IMR-90 (cell line): ENCODE measurements at regions not wholly inside any gene's neighbourhood (a gene's known extent, or its start where the extent isn't known, plus 50 kb on each side); places are given as distances from the start of the nearest gene placed in this dataset.

ENCODE experiments used
- ATAC-seq: fragments of 200-7000 bp; cut with Tn5 transposase; 2 replicates; pipeline ENCODE4 v1.9.1; 2020; ENCODE audit warnings: low read depth, mild to moderate bottlenecking, moderate library complexity
- BruUV-seq: library from RNA; stranded (reverse); fragments of 400-500 nt; replicated peaks from 2 replicates; lab custom pipeline; 2021; lab: Mats Ljungman, UMichigan
- CTCF ChIA-PET: fragments of 300-600 bp; formaldehyde crosslinking; extraction: SDS; loops from one replicate; lab custom pipeline; 2021; ENCODE audit warnings: antibody characterized with exemption; lab: Yijun Ruan, JAX
- POLR2A ChIA-PET: fragments of 300-600 bp; sonication (Branson Sonifier 250); formaldehyde crosslinking; loops from one replicate; lab custom pipeline; 2022; ENCODE audit warnings: antibody characterized with exemption; ENCODE audit not compliant: unreplicated experiment; lab: Charles Lee
- DNase-seq: peaks from one replicate; pipeline ENCODE4 v3.0.0; 2013
- H2AFZ ChIP-seq: replicated peaks from 2 replicates; pipeline ENCODE3; 2013; ENCODE audit warnings: low read length, mild to moderate bottlenecking; ENCODE audit not compliant: poor library complexity
- H2AK5ac ChIP-seq: 2 replicates; pipeline ENCODE4 v1.6.1; 2013; ENCODE audit warnings: low read depth, low read length, inconsistent platforms
- H2AK9ac ChIP-seq: replicated peaks from 2 replicates; pipeline ENCODE3; 2013; ENCODE audit warnings: mild to moderate bottlenecking, low read depth, low read length, moderate library complexity; ENCODE audit not compliant: poor library complexity
- H2BK120ac ChIP-seq: 2 replicates; pipeline ENCODE4 v1.6.1; 2013; ENCODE audit warnings: low read depth, low read length, inconsistent platforms
- H2BK15ac ChIP-seq: 3 replicates; pipeline ENCODE4 v1.6.1; 2013; ENCODE audit warnings: low read depth, low read length, inconsistent platforms
- H2BK20ac ChIP-seq: 2 replicates; pipeline ENCODE4 v1.6.1; 2013; ENCODE audit warnings: low read depth, mild to moderate bottlenecking, inconsistent platforms, low read length, moderate library complexity
- H2BK5ac ChIP-seq: 2 replicates; pipeline ENCODE4 v1.6.1; 2013; ENCODE audit warnings: mild to moderate bottlenecking, low read depth, low read length, inconsistent platforms; ENCODE audit not compliant: poor library complexity, severe bottlenecking
- H3K14ac ChIP-seq: replicated peaks from 2 replicates; pipeline ENCODE4 v1.6.1; 2013; ENCODE audit warnings: low read depth, low read length, inconsistent platforms
- H3K18ac ChIP-seq: 2 replicates; pipeline ENCODE4 v1.6.1; 2013; ENCODE audit warnings: low read depth, low read length, control low read depth
- H3K23ac ChIP-seq: 2 replicates; pipeline ENCODE4 v1.6.1; 2013; ENCODE audit warnings: low read depth, low read length, inconsistent platforms
- H3K27ac ChIP-seq: 2 replicates; pipeline ENCODE4 v1.5.1; 2013; ENCODE audit warnings: mild to moderate bottlenecking, control low read depth, low read length; ENCODE audit not compliant: insufficient read depth
- H3K27me3 ChIP-seq: 2 replicates; pipeline ENCODE4 v1.6.1; 2013; ENCODE audit warnings: low read length; ENCODE audit not compliant: control insufficient read depth, insufficient read depth
- H3K36me3 ChIP-seq: 2 replicates; pipeline ENCODE4 v1.6.1; 2013; ENCODE audit warnings: low read length, mixed read lengths; ENCODE audit not compliant: control insufficient read depth, insufficient read depth
- H3K4ac ChIP-seq: 2 replicates; pipeline ENCODE4 v1.6.1; 2013; ENCODE audit warnings: low read depth, low read length, inconsistent platforms
- H3K4me1 ChIP-seq: 2 replicates; pipeline ENCODE4 v1.6.1; 2013; ENCODE audit warnings: low read length, mixed read lengths; ENCODE audit not compliant: control insufficient read depth, insufficient read depth
- H3K4me2 ChIP-seq: 2 replicates; pipeline ENCODE4 v1.6.1; 2013; ENCODE audit warnings: low read depth, mild to moderate bottlenecking, control low read depth, low read length, moderate library complexity
- H3K4me3 ChIP-seq: 2 replicates; pipeline ENCODE4 v1.5.1; 2013; ENCODE audit warnings: low read depth, mild to moderate bottlenecking, control low read depth, low read length, moderate library complexity; ENCODE audit not compliant: insufficient read depth
- H3K56ac ChIP-seq: 2 replicates; pipeline ENCODE4 v1.6.1; 2013; ENCODE audit warnings: low read length, inconsistent platforms; ENCODE audit not compliant: insufficient read depth; ENCODE audit errors: extremely low read depth
- H3K79me1 ChIP-seq, 2 experiments: 2 replicates each; pipeline ENCODE4 v1.6.1; 2013; ENCODE audit warnings: low read length in 2 of 2, inconsistent platforms in 1 of 2, low read depth in 1 of 2
- H3K9ac ChIP-seq: 2 replicates; pipeline ENCODE4 v1.6.1; 2013; ENCODE audit warnings: low read depth, low read length, control low read depth
- H3K9me1 ChIP-seq: 2 replicates; pipeline ENCODE4 v1.6.1; 2013; ENCODE audit warnings: low read length, inconsistent platforms; ENCODE audit not compliant: insufficient read depth
- H3K9me3 ChIP-seq: 2 replicates; pipeline ENCODE4 v1.6.1; 2013; ENCODE audit warnings: low read length; ENCODE audit not compliant: control insufficient read depth, insufficient read depth
- H4K20me1 ChIP-seq: 2 replicates; pipeline ENCODE4 v1.6.1; 2013; ENCODE audit warnings: low read length, inconsistent platforms; ENCODE audit not compliant: insufficient read depth
- H4K5ac ChIP-seq: 2 replicates; pipeline ENCODE4 v1.6.1; 2013; ENCODE audit warnings: mild to moderate bottlenecking, low read depth, low read length, control low read depth
- H4K8ac ChIP-seq, 2 experiments: 2 replicates each; pipeline ENCODE4 v1.6.1; 2013; ENCODE audit warnings: low read depth in 2 of 2, low read length in 2 of 2, control low read depth in 1 of 2, inconsistent platforms in 1 of 2
- H4K91ac ChIP-seq: 2 replicates; pipeline ENCODE4 v1.6.1; 2013; ENCODE audit warnings: low read depth, low read length, inconsistent platforms; ENCODE audit not compliant: insufficient read depth
- RFX5 ChIP-seq: IDR thresholded peaks from 2 replicates; pipeline ENCODE4 v1.8.0; 2012; ENCODE audit warnings: low read depth, mild to moderate bottlenecking, low read length, moderate library complexity
- WGBS, 2 experiments: methylation state at CpG; one replicate each; pipeline versions ENCODE4 v1.1.5 to v1.1.7; 2013; ENCODE audit warnings: missing lambda C conversion rate in 2 of 2; ENCODE audit not compliant: insufficient read length in 1 of 2; ENCODE audit errors: extremely low coverage in 2 of 2; 5-methylcytosine and 5-hydroxymethylcytosine counted together
- dilution Hi-C: fragments of 300-500 bp; cut with HindIII; formaldehyde crosslinking; loops from one replicate; pipeline ENCODE4 v1.14.3; 2018; ENCODE audit warnings: low sequenced_read_pairs; ENCODE audit not compliant: unreplicated experiment
- in situ Hi-C: fragments of 300-500 bp; cut with MboI; formaldehyde crosslinking; loops from 3 replicates; pipeline ENCODE4 v1.14.3; 2019; ENCODE audit warnings: low sequenced_read_pairs, inconsistent platforms, mixed read lengths
- intact Hi-C: fragments of 100-400 bp; cut with micrococcal nuclease; formaldehyde crosslinking; loops from 2 replicates; pipeline ENCODE4 v1.10.0; 2022

DNA sequence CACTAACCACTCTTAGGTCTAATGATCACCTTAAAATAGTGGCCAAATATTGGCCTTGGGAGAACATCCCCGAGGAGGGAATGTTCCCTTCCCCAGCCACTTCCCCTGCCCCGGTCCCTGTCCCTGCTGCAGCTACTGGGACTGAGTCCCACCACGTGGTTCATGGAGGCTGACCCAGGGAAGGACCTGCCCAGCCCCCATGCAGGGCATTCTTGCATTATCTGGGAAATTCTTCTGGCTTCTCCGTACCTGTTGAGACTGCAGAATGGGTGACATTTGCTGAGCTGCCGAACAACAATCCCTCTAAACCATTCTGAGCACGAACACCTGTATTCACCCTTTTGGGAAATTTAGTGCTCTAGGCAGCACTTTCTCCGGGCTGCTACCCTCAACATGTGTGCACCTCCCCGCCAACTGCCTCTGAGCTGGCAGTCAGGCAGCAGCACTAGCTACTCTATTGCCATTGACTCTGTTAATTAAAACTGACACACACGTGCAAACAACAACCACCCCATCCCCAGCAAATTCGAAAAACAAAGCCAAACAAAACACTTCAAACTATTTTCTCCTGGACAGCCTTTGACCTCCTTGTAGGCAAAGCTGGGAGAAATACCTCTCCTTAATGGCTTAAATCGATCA lies 567.4 kb upstream of the MKI67 start:
- in situ Hi-C loops, result no loop called here
- H2AK9ac ChIP-seq, result no peak overlapping the region
- intact Hi-C loops, result no loop called here
- H3K4me1 ChIP-seq, result no peaks in the 10 kb centered on the region
- no peak overlapping the region for H2BK120ac ChIP-seq
- no peak overlapping the region for H3K14ac ChIP-seq
- WGBS, 2 experiments, result 0% methylated on average over 1 of the region's 11 CpGs; no CpG with 5 or more reads in 1 of the 2 experiments
- BruUV-seq, result no TSS peak
- no peak overlapping the region for H2AK5ac ChIP-seq
- no peak overlapping the region for H3K56ac ChIP-seq
- H2AFZ ChIP-seq, result no peak overlapping the region
- H3K27ac ChIP-seq, result no peak overlapping the region
- H4K20me1 ChIP-seq, result no peaks in the 10 kb centered on the region
- no peaks in the 10 kb centered on the region for H3K27me3 ChIP-seq
- no peak overlapping the region for H4K8ac ChIP-seq
- H3K18ac ChIP-seq, result no peak overlapping the region
- no peak overlapping the region for H3K4me3 ChIP-seq
- no peak overlapping the region for H2BK15ac ChIP-seq
- dilution Hi-C loops, result no loop called here
- DNase-seq (no peak), ATAC-seq (no peak)
- ChIA-PET CTCF (no interaction called here), POLR2A (no interaction called here)
- no peaks in the 10 kb centered on the region for H3K36me3 ChIP-seq
- H2BK5ac ChIP-seq, result no peak overlapping the region
- H3K79me1 ChIP-seq, result no peaks in the 10 kb centered on the region
- H3K23ac ChIP-seq, result no peak overlapping the region
- H4K91ac ChIP-seq, result no peak overlapping the region
- no peak overlapping the region for H3K9ac ChIP-seq
- no peak overlapping the region for H3K4me2 ChIP-seq
- peaks cover 36% of the 10 kb centered on the region for H3K9me3 ChIP-seq
- no peak overlapping the region for H3K4ac ChIP-seq
- TF ChIP-seq RFX5, result no peak
- H3K9me1 ChIP-seq, result no peaks in the 10 kb centered on the region
- no peak overlapping the region for H4K5ac ChIP-seq
- no peak overlapping the region for H2BK20ac ChIP-seq
